Stimulated activated naive CD8-positive, alpha-beta T cell treated with anti-CD3 and anti-CD28 coated beads, Interleukin-15, Interleukin-2, amounts not matched to agents 100 ng/mL and 50 ng/mL, for 24 hours (primary cell): ENCODE measurements at regions not wholly inside any gene's neighbourhood (a gene's known extent, or its start where the extent isn't known, plus 50 kb on each side); places are given as distances from the start of the nearest gene placed in this dataset.

Source experiments
- H3K27ac Mint-ChIP-seq: one replicate; pipeline ENCODE4 v1.8.0; 2021; ENCODE audit warnings: mild to moderate bottlenecking, mixed read lengths
- H3K27me3 Mint-ChIP-seq: one replicate; pipeline ENCODE4 v1.8.0; 2021; ENCODE audit warnings: mixed read lengths
- H3K36me3 Mint-ChIP-seq: one replicate; pipeline ENCODE4 v1.8.0; 2021; ENCODE audit warnings: low read depth, mixed read lengths
- H3K4me1 Mint-ChIP-seq: one replicate; pipeline ENCODE4 v1.8.0; 2021; ENCODE audit warnings: low read depth, mixed read lengths
- H3K4me3 Mint-ChIP-seq: one replicate; pipeline ENCODE4 v1.8.0; 2021; ENCODE audit warnings: mild to moderate bottlenecking, mixed read lengths
- H3K9me3 Mint-ChIP-seq: one replicate; pipeline ENCODE4 v1.8.0; 2021; ENCODE audit warnings: mixed read lengths

GRCh38 chr5:18216016-18216415 is 581.8 kb downstream of the TAF11L14 start:
- Mint-ChIP-seq H3K27me3 (no peaks in the 10 kb centered on the region), H3K36me3 (no peaks in the 10 kb centered on the region), H3K4me3 (no peak overlapping the region), H3K9me3 (peaks cover 30% of the 10 kb centered on the region), H3K4me1 (no peaks in the 10 kb centered on the region), H3K27ac (no peak overlapping the region)

- H3K4me3 Mint-ChIP-seq = no peak overlapping the region
- H3K9me3 Mint-ChIP-seq = peaks cover 24% of the 10 kb centered on the region
- H3K27me3 Mint-ChIP-seq = no peaks in the 10 kb centered on the region
- H3K27ac Mint-ChIP-seq = no peak overlapping the region
- no peaks in the 10 kb centered on the region for H3K4me1 Mint-ChIP-seq
- no peaks in the 10 kb centered on the region for H3K36me3 Mint-ChIP-seq
Measured at GRCh38 chr5:18216729-18217128, 582.5 kb downstream of the TAF11L14 start.

- Mint-ChIP-seq H3K27ac (no peak overlapping the region), H3K4me3 (no peak overlapping the region), H3K36me3 (no peaks in the 10 kb centered on the region), H3K27me3 (no peaks in the 10 kb centered on the region), H3K4me1 (no peaks in the 10 kb centered on the region), H3K9me3 (peaks cover 24% of the 10 kb centered on the region)
Measured at GRCh38 chr5:18219241-18219640, 585.0 kb downstream of the TAF11L14 start.

- Mint-ChIP-seq H3K9me3 (peaks cover 23% of the 10 kb centered on the region), H3K36me3 (no peaks in the 10 kb centered on the region), H3K4me1 (no peaks in the 10 kb centered on the region), H3K27me3 (no peaks in the 10 kb centered on the region), H3K4me3 (no peak overlapping the region), H3K27ac (no peak overlapping the region)
Measured at GRCh38 chr5:18220631-18221030, 586.4 kb downstream of the TAF11L14 start.

GRCh38 chr5:18236386-18236785 is 602.1 kb downstream of the TAF11L14 start:
- no peaks in the 10 kb centered on the region for H3K27me3 Mint-ChIP-seq
- no peak overlapping the region for H3K27ac Mint-ChIP-seq
- H3K36me3 Mint-ChIP-seq = no peaks in the 10 kb centered on the region
- peaks cover 8% of the 10 kb centered on the region for H3K9me3 Mint-ChIP-seq
- H3K4me1 Mint-ChIP-seq = no peaks in the 10 kb centered on the region
- no peak overlapping the region for H3K4me3 Mint-ChIP-seq

- H3K36me3 Mint-ChIP-seq = no peaks in the 10 kb centered on the region
- no peaks in the 10 kb centered on the region for H3K4me1 Mint-ChIP-seq
- H3K27me3 Mint-ChIP-seq = no peaks in the 10 kb centered on the region
- H3K4me3 Mint-ChIP-seq = no peak overlapping the region
- peaks cover 8% of the 10 kb centered on the region for H3K9me3 Mint-ChIP-seq
- H3K27ac Mint-ChIP-seq = no peak overlapping the region
Measured at GRCh38 chr5:18238321-18238720, 604.1 kb downstream of the TAF11L14 start.

- H3K4me3 Mint-ChIP-seq = no peak overlapping the region
- no peak overlapping the region for H3K27ac Mint-ChIP-seq
- no peaks in the 10 kb centered on the region for H3K36me3 Mint-ChIP-seq
- H3K27me3 Mint-ChIP-seq = no peaks in the 10 kb centered on the region
- H3K9me3 Mint-ChIP-seq = peaks cover 5% of the 10 kb centered on the region
- no peaks in the 10 kb centered on the region for H3K4me1 Mint-ChIP-seq
Measured at GRCh38 chr5:18240971-18241370, 606.7 kb downstream of the TAF11L14 start.

GRCh38 chr5:18243846-18244245 is 609.6 kb downstream of the TAF11L14 start:
- Mint-ChIP-seq H3K4me3 (no peak overlapping the region), H3K9me3 (peaks cover 12% of the 10 kb centered on the region), H3K36me3 (no peaks in the 10 kb centered on the region), H3K27me3 (no peaks in the 10 kb centered on the region), H3K27ac (no peak overlapping the region), H3K4me1 (no peaks in the 10 kb centered on the region)

GRCh38 chr5:18244309-18244708 is 610.0 kb downstream of the TAF11L14 start:
- peaks cover 12% of the 10 kb centered on the region for H3K9me3 Mint-ChIP-seq
- H3K4me3 Mint-ChIP-seq = no peak overlapping the region
- H3K27ac Mint-ChIP-seq = no peak overlapping the region
- H3K27me3 Mint-ChIP-seq = no peaks in the 10 kb centered on the region
- no peaks in the 10 kb centered on the region for H3K36me3 Mint-ChIP-seq
- no peaks in the 10 kb centered on the region for H3K4me1 Mint-ChIP-seq

- Mint-ChIP-seq H3K4me1 (no peaks in the 10 kb centered on the region), H3K27ac (no peak overlapping the region), H3K9me3 (peaks cover 46% of the 10 kb centered on the region), H3K4me3 (no peak overlapping the region), H3K27me3 (no peaks in the 10 kb centered on the region), H3K36me3 (no peaks in the 10 kb centered on the region)
Measured at GRCh38 chr5:18252559-18252958, 618.3 kb downstream of the TAF11L14 start.

GRCh38 chr5:18264126-18264882 is 630.0 kb downstream of the TAF11L14 start:
- Mint-ChIP-seq H3K27ac (no peak overlapping the region), H3K9me3 (peaks cover 3% of the 10 kb centered on the region), H3K4me1 (no peaks in the 10 kb centered on the region), H3K4me3 (no peak overlapping the region), H3K36me3 (no peaks in the 10 kb centered on the region), H3K27me3 (no peaks in the 10 kb centered on the region)

- no peaks in the 10 kb centered on the region for H3K27me3 Mint-ChIP-seq
- H3K9me3 Mint-ChIP-seq = peaks cover 8% of the 10 kb centered on the region
- no peak overlapping the region for H3K4me3 Mint-ChIP-seq
- H3K4me1 Mint-ChIP-seq = no peaks in the 10 kb centered on the region
- no peaks in the 10 kb centered on the region for H3K36me3 Mint-ChIP-seq
- no peak overlapping the region for H3K27ac Mint-ChIP-seq
Measured at GRCh38 chr5:18270635-18271338, 636.5 kb downstream of the TAF11L14 start.

GRCh38 chr5:18276939-18277338 is 642.7 kb downstream of the TAF11L14 start:
- Mint-ChIP-seq H3K9me3 (no peaks in the 10 kb centered on the region), H3K4me1 (no peaks in the 10 kb centered on the region), H3K27ac (no peak overlapping the region), H3K36me3 (no peaks in the 10 kb centered on the region), H3K27me3 (no peaks in the 10 kb centered on the region), H3K4me3 (no peak overlapping the region)

- H3K4me1 Mint-ChIP-seq = no peaks in the 10 kb centered on the region
- H3K4me3 Mint-ChIP-seq = no peak overlapping the region
- H3K9me3 Mint-ChIP-seq = peaks cover 8% of the 10 kb centered on the region
- H3K27ac Mint-ChIP-seq = no peak overlapping the region
- H3K36me3 Mint-ChIP-seq = no peaks in the 10 kb centered on the region
- H3K27me3 Mint-ChIP-seq = no peaks in the 10 kb centered on the region
Measured at GRCh38 chr5:18281947-18282581, 647.8 kb downstream of the TAF11L14 start.

- Mint-ChIP-seq H3K4me1 (no peaks in the 10 kb centered on the region), H3K27ac (no peak overlapping the region), H3K27me3 (no peaks in the 10 kb centered on the region), H3K4me3 (no peak overlapping the region), H3K36me3 (no peaks in the 10 kb centered on the region), H3K9me3 (peaks cover 8% of the 10 kb centered on the region)
Measured at GRCh38 chr5:18285257-18285656, 651.0 kb downstream of the TAF11L14 start.
